HG03196 (cell line): ENCODE measurements at regions not wholly inside any gene's neighbourhood (a gene's known extent, or its start where the extent isn't known, plus 50 kb on each side); places are given as distances from the start of the nearest gene placed in this dataset.

ENCODE experiments used
- ATAC-seq: cut with Tn5 transposase; IDR thresholded peaks from one replicate; pipeline ENCODE4 v1.9.1; 2021; ENCODE audit not compliant: unreplicated experiment

GRCh38 chr3:153311541-153311940 is 149.5 kb downstream of the RAP2B start:
- no peak for ATAC-seq

GRCh38 chr3:153313302-153313965 is 151.4 kb downstream of the RAP2B start:
- no peak for ATAC-seq

- no peak for ATAC-seq
Measured at GRCh38 chr3:153314038-153314437, 152.0 kb downstream of the RAP2B start.

GRCh38 chr3:153315781-153316180 is 153.8 kb downstream of the RAP2B start:
- no peak for ATAC-seq

- no peak for ATAC-seq
Measured at GRCh38 chr3:153319705-153320554, 157.9 kb downstream of the RAP2B start.

GRCh38 chr3:153320585-153321128 is 158.6 kb downstream of the RAP2B start:
- no peak for ATAC-seq

- ATAC-seq = no peak
Measured at GRCh38 chr3:153328690-153329089, 166.7 kb downstream of the RAP2B start.

- no peak for ATAC-seq
Measured at GRCh38 chr3:153330901-153331300, 168.9 kb downstream of the RAP2B start.

GRCh38 chr3:153331676-153332075 is 169.7 kb downstream of the RAP2B start:
- ATAC-seq = no peak

GRCh38 chr3:153334558-153334957 is 172.5 kb downstream of the RAP2B start:
- no peak for ATAC-seq

- ATAC-seq = no peak
Measured at GRCh38 chr3:153337369-153337768, 175.3 kb downstream of the RAP2B start.

GRCh38 chr3:153338487-153338886 is 176.5 kb downstream of the RAP2B start:
- ATAC-seq = no peak

- no peak for ATAC-seq
Measured at GRCh38 chr3:153339065-153339464, 177.0 kb downstream of the RAP2B start.

GRCh38 chr3:153343988-153344782 is 182.2 kb downstream of the RAP2B start:
- ATAC-seq = no peak

- no peak for ATAC-seq
Measured at GRCh38 chr3:153348457-153349107, 186.6 kb downstream of the RAP2B start.

- no peak for ATAC-seq
Measured at GRCh38 chr3:153349108-153349499, 187.1 kb downstream of the RAP2B start.

- ATAC-seq = no peak
Measured at GRCh38 chr3:153350420-153350819, 188.4 kb downstream of the RAP2B start.

GRCh38 chr3:153354641-153355040 is 192.6 kb downstream of the RAP2B start:
- no peak for ATAC-seq

- ATAC-seq = no peak
Measured at GRCh38 chr3:153355559-153355958, 193.5 kb downstream of the RAP2B start.

- ATAC-seq = no peak
Measured at GRCh38 chr3:153356908-153357307, 194.9 kb downstream of the RAP2B start.

GRCh38 chr3:153357436-153357835 is 195.4 kb downstream of the RAP2B start:
- ATAC-seq = no peak
